Fibroblast of lung (primary cell): ENCODE measurements at regions not wholly inside any gene's neighbourhood (a gene's known extent, or its start where the extent isn't known, plus 50 kb on each side); places are given as distances from the start of the nearest gene placed in this dataset.

Experiments used
- DNase-seq, 2 donors: peaks; one replicate each; pipeline versions ENCODE4 v3.0.0 to v3.0.0-alpha.2; 2010; ENCODE audit warnings: low read depth in 2 of 2
- H2AFZ ChIP-seq: 2 replicates; pipeline ENCODE4 v1.5.1; 2012; ENCODE audit warnings: low read length, control low read depth, inconsistent platforms
- H3K27ac ChIP-seq: 2 replicates; pipeline ENCODE4 v1.5.1; 2011; ENCODE audit warnings: low read length, control low read depth; ENCODE audit not compliant: insufficient read depth
- H3K27me3 ChIP-seq: 2 replicates; pipeline ENCODE4 v1.5.1; 2011; ENCODE audit warnings: mild to moderate bottlenecking, low read length; ENCODE audit not compliant: control insufficient read depth, insufficient read depth
- H3K36me3 ChIP-seq: 2 replicates; pipeline ENCODE4 v1.5.1; 2011; ENCODE audit warnings: low read length; ENCODE audit not compliant: control insufficient read depth, insufficient read depth
- H3K4me1 ChIP-seq: 2 replicates; pipeline ENCODE4 v1.5.1; 2011; ENCODE audit warnings: low read length; ENCODE audit not compliant: control insufficient read depth, insufficient read depth; ENCODE audit errors: extremely low read depth
- H3K4me2 ChIP-seq: 2 replicates; pipeline ENCODE4 v1.5.1; 2011; ENCODE audit warnings: low read length, control low read depth; ENCODE audit not compliant: insufficient read depth; ENCODE audit errors: extremely low read depth
- H3K4me3 ChIP-seq, 4 experiments: fragments of 200-600 bp in 1 of 4; sonication (generic) in 1 of 4; replicated peaks in 1 of 4; 2 replicates each; pipeline ENCODE4 v1.5.1; 2011 to 2016; ENCODE audit warnings: low read length in 4 of 4, low read depth in 3 of 4, mild to moderate bottlenecking in 3 of 4, control low read depth in 2 of 4, inconsistent platforms in 1 of 4, mixed read lengths in 1 of 4; ENCODE audit not compliant: insufficient read depth in 1 of 4; ENCODE audit errors: control extremely low read depth in 1 of 4
- H3K79me2 ChIP-seq: 2 replicates; pipeline ENCODE4 v1.5.1; 2012; ENCODE audit warnings: mild to moderate bottlenecking, low read length, inconsistent platforms; ENCODE audit not compliant: control insufficient read depth, insufficient read depth
- H3K9ac ChIP-seq: 2 replicates; pipeline ENCODE4 v1.5.1; 2011; ENCODE audit warnings: mild to moderate bottlenecking, low read length, control low read depth; ENCODE audit not compliant: insufficient read depth
- H3K9me3 ChIP-seq: 2 replicates; pipeline ENCODE4 v1.5.1; 2012; ENCODE audit warnings: low read depth, low read length; ENCODE audit not compliant: control insufficient read depth, insufficient read depth
- H4K20me1 ChIP-seq: 2 replicates; pipeline ENCODE4 v1.5.1; 2011; ENCODE audit warnings: low read length; ENCODE audit not compliant: control insufficient read depth, insufficient read depth; ENCODE audit errors: extremely low read depth
- EZH2 ChIP-seq: IDR thresholded peaks from 2 replicates; pipeline ENCODE4 v1.5.1; 2012; ENCODE audit warnings: low read length, control low read depth, mild to moderate bottlenecking; ENCODE audit errors: missing control alignments
- TF ChIP-seq, protein P1 (sequence below), 2 donors: IDR thresholded peaks in 1 of 2; conservative IDR thresholded peaks in 1 of 2; 1 replicate in 1 of 2; 2 replicates in 1 of 2; pipeline ENCODE4 v1.5.1; 2011 to 2012; ENCODE audit warnings: low read length in 2 of 2, control low read depth in 1 of 2, inconsistent platforms in 1 of 2, low read depth in 1 of 2, mild to moderate bottlenecking in 1 of 2

DNA sequence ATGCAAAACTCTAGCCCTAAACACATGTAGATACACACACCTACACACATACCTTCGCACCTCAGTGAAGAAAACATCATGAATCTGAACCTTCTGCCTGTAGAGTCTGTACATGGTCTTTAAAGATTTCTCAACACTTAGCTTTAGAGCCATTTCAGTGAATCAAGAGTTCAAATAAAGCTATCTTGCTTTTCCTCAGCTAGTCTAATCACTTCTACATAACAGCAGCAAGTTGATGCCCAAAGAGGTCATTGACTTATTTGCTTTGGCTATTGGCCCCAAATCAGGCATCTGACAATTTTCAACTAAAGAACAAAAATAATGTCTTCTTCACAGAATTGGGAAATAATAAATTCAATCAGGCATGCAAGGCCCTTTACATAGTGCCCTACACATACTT is 127.9 kb upstream of the SGCD start:
- Histone ChIP-seq H2AFZ (no peak overlapping the region), H3K4me3 (no peak overlapping the region), H3K36me3 (no peaks in the 10 kb centered on the region), H3K9ac (no peak overlapping the region), H3K27ac (no peak overlapping the region), H3K4me2 (no peak overlapping the region), H3K79me2 (no peaks in the 10 kb centered on the region), H4K20me1 (no peaks in the 10 kb centered on the region), H3K27me3 (no peaks in the 10 kb centered on the region), H3K4me1 (no peaks in the 10 kb centered on the region), H3K9me3 (no peaks in the 10 kb centered on the region)
- TF ChIP-seq, protein P1, sequence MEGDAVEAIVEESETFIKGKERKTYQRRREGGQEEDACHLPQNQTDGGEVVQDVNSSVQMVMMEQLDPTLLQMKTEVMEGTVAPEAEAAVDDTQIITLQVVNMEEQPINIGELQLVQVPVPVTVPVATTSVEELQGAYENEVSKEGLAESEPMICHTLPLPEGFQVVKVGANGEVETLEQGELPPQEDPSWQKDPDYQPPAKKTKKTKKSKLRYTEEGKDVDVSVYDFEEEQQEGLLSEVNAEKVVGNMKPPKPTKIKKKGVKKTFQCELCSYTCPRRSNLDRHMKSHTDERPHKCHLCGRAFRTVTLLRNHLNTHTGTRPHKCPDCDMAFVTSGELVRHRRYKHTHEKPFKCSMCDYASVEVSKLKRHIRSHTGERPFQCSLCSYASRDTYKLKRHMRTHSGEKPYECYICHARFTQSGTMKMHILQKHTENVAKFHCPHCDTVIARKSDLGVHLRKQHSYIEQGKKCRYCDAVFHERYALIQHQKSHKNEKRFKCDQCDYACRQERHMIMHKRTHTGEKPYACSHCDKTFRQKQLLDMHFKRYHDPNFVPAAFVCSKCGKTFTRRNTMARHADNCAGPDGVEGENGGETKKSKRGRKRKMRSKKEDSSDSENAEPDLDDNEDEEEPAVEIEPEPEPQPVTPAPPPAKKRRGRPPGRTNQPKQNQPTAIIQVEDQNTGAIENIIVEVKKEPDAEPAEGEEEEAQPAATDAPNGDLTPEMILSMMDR (conservative IDR thresholded peaks at IDR 0.05 in 1 of 2, IDR thresholded peaks at IDR 0.05 in 1 of 2; ENCODE audit: low read depth in 1 of 2, low read length in 2 of 2) = no peak
- no peak for TF ChIP-seq EZH2
- no peak for DNase-seq

DNA sequence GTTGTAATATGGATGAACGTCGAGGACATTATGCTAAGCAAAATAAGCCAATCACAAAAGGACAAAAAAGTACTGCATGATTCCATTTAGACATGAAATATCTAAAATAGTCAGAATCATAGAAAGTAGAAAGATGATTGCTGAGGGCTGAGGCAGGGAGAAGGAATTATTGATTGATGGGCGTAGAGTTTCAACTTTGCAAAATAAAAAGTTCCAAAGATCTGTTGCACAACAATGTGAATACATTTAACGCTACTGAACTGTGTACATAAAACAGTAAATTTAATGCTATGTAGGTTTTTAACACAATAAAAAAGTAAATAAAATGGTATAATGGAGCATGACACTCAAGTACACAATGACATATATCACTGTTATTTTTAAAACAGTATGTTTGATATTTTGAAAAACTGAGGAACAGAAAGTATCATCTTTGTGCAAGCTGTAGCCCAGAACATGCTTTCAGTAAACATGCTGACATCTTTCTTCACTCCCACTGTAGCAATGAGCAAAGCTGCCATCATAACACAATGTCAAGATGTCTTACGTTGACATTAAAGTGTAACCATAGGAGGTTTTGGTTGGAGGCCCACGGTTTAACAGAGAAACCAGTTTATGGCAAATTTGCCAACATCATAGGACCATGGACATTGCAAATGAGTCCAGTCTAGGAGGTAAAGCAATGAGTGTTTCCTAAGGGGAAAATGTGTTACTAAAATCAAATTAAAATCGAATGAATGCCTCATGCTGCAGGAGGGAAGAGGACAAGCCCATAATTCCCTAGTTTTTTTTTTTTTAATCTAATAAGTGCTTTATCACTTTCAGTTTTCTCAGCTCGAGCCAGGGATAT is 125.8 kb upstream of the SGCD start:
- Histone ChIP-seq H3K9me3 (no peaks in the 10 kb centered on the region), H2AFZ (no peak overlapping the region), H3K9ac (no peak overlapping the region), H3K27ac (no peak overlapping the region), H3K4me3 (no peak overlapping the region), H4K20me1 (no peaks in the 10 kb centered on the region), H3K36me3 (no peaks in the 10 kb centered on the region), H3K27me3 (no peaks in the 10 kb centered on the region), H3K4me2 (no peak overlapping the region), H3K4me1 (no peaks in the 10 kb centered on the region), H3K79me2 (no peaks in the 10 kb centered on the region)
- no peak for DNase-seq
- TF ChIP-seq, protein P1 (conservative IDR thresholded peaks at IDR 0.05 in 1 of 2, IDR thresholded peaks at IDR 0.05 in 1 of 2; ENCODE audit: low read depth in 1 of 2, low read length in 2 of 2) = no peak
- TF ChIP-seq EZH2 = no peak

DNA sequence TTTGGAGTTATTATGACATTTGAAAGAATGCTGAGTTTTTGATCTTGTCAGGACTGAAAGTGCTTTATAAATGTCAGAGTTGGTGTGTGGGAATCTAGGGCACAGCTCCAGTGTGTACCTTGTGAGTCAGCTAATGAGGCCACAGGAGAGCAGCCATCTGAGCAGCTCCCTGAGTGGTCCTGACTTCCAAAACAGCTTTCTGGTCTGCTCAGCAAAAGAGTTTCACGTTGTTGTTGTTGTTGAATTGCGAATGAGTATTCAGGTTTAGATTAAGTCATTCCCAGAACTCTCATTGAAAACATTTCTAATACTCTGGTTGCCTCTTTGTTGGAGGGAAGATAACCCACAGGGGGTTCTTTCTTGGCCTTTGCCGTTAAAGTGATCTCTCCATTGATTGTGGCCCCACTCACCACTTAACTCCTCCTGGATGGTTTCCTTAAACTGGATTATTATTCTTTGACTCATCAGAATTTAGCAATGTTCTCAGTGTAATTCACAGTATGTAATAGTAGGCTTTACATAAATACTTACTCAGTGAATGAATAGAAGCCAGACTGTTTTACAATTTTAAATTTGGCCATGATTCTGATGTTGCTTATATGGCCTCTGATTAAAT is 125.1 kb upstream of the SGCD start:
- peak; percentile 68 to 77 for DNase-seq
- no peaks in the 10 kb centered on the region for H4K20me1 ChIP-seq
- H3K9me3 ChIP-seq = no peaks in the 10 kb centered on the region
- no peak overlapping the region for H3K27ac ChIP-seq
- H3K4me2 ChIP-seq = no peak overlapping the region
- TF ChIP-seq EZH2 = no peak
- TF ChIP-seq, protein P1 (conservative IDR thresholded peaks at IDR 0.05 in 1 of 2, IDR thresholded peaks at IDR 0.05 in 1 of 2; ENCODE audit: low read depth in 1 of 2, low read length in 2 of 2) = no peak
- no peaks in the 10 kb centered on the region for H3K4me1 ChIP-seq
- H3K36me3 ChIP-seq = no peaks in the 10 kb centered on the region
- no peak overlapping the region for H2AFZ ChIP-seq
- H3K9ac ChIP-seq = no peak overlapping the region
- no peaks in the 10 kb centered on the region for H3K79me2 ChIP-seq
- H3K4me3 ChIP-seq = no peak overlapping the region
- H3K27me3 ChIP-seq = no peaks in the 10 kb centered on the region
